Glomerular endothelial cell (primary cell): ENCODE measurements at regions not wholly inside any gene's neighbourhood (a gene's known extent, or its start where the extent isn't known, plus 50 kb on each side); places are given as distances from the start of the nearest gene placed in this dataset.

Experiments used
- DNase-seq: peaks from one replicate; pipeline ENCODE4 v3.0.0-alpha.2; 2011; ENCODE audit warnings: low read depth, low spot score; ENCODE audit errors: extremely low read depth

DNA sequence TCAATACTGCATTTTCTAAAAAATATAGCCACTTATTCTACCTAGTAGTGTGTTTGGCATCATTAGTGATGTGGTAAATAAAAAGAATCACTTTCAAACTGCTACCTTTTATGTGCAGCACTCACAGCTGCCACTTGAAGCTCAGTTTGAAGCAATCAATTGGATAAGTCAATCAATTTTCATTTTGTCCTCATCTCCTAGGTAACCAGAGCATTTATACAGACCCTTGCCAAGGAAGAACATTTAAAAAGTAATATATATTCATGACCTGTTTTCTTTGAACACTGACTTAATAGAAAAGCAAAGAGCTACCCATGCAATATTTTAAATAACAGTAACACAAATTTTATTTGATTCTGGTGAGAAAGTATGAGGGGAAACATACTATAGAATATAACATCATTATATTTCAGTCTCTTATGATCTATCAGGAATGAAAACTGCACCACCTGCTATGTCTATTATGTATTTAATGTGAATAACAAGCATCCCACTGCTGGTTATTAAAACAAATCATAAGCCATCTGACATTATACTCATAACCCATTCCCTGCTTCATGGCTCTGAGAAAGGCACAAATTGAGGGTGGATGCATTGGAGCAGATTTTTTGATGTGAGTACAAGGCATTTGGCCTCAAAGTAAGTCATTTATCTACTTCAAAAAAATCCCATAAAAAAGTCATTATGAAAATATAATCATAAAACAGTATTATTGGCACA lies 168.4 kb upstream of the C21orf91 start:
- DNase-seq, result no peak

DNA sequence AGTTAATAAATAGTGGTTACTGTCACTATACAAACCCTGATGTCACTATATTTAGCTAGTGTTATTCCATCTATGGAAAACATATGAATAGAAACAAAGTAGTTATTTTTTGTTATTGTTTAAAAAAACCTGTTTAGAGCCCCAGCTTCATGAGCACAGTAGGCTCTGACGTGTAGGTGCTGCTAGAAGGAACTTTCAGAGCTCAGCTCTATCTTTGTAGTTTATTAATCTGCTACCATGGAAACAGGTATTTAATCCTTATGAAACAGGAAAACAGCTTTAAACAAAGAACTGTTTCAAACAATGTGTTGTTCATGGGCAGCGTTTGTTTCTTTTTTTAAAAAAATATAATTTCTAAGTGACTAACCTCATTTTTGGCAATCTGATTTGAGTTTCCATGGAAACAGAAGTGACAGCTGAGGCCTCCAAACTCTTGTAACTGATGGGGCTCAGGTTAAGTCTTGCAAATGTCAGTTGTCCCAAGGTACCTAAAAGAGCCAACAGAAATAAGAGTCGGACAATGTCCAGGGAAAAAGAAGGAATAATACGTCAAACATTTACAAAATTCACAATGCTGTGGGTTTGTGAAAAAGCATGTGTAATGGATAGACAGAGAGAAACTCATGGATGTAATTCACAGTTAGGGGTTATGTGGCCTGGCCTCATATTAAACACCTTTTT lies 162.0 kb upstream of the C21orf91 start:
- no peak for DNase-seq

DNA sequence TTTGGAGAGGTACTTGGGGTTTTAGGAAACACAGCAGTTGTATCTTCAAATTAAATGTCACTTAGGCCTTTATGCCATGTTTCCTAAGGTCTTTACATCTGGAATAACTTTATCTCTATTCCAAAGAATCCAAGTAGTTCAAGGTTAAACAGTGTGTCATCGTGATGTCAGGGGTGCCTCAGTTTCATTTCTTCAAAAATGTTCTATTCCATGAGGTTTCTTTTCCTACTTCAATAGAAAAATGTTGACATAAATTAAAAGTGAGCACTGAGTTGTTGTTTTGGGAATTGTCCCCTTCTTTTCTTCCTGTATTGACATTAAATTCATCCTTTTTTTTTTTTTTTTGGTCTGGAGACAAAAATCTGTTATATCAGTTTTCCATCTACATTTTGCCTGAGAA lies 160.6 kb upstream of the C21orf91 start:
- no peak for DNase-seq

DNA sequence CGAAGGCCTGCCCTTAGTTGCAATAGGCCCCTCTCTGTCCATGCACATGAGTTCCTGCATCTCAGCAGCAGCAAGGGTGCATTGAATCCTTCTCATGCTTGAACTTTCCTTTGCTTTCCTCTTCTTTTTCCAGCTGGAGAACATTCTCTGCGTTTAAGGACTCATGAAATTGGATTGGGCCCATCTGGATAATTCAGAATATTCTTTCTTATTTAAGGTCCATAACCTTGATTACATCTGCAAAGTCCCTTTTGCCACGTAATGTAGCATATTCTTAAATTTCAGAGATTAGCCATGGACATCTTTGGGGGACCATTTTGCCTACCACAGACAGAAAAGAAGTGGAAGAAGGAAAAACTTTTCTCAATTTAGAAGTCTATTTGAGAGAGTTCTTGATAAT lies 159.7 kb upstream of the C21orf91 start:
- DNase-seq, result no peak

DNA sequence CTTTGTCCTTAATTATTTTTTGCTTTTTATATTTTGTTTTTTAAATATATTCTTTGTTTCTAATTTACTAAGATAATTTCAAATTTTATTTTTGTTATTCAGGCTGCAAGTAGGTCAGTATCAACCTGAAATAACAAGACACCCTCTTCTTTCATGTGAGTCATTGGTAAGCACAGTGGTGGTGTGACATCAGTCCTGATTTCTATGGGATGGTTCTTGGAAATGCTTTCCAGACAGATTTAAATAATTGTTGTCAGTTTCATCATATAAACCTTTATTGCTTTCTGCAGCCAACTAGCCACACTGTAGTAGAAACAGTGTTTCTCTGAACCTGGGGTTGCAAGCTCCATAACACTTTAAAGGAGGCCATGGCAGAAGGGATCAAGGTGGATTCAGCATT lies 157.5 kb upstream of the C21orf91 start:
- DNase-seq, result no peak

DNA sequence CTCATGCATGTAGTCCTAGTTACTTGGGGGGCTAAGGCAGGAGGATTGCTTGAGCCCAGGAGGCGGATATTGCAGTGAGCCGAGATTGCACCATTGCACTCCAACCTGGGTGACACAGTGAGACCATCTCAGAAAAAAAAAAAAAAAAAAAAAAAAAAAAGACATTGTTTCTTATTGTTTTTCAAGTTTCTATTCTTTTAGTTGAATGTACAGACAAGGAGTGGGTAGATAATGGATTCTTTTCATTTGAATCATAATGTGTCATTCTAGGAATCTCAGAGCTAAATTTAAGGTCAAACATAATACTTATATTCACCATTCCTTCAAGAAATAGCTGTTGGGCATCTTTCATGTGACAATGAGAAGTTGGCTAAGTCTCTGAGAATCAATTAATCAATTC lies 157.0 kb upstream of the C21orf91 start:
- no peak for DNase-seq

DNA sequence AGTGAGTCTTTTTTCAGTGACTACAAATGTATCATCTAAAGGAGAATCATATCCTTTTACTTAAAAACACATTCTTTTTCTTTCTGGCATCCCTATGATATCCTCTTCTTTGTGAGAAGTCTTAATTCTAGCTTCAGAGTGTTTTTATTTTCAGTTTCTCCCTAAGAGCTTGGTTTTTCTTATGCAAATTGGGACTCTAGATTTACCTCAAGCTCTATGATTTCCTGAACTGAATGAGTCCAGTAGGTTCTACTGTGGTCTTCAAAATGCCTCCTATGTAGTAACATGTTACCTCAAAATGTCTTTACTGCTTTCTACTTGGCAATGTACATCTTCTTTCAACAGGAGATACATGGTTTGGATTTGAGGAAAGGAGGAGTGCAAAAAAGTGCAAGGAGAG lies 148.2 kb upstream of the C21orf91 start:
- no peak for DNase-seq

DNA sequence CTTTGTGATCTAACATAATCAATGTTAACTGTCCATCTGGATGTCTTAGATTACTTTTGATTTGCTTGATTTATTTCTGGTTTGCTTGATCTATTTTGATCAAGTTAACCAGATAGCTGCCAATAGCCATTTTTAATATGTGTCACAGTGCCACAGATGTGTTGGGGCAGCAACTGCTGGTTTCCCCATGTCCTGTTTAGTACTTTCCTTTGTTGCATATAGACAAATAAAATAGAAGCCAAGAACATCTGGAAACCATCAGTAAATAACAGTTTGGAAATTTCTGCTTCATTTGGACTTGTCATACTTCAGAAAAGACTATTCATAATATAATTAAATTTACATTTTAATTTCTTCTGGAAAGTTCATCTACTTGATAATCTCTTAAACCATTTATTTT lies 145.6 kb upstream of the C21orf91 start:
- DNase-seq, result no peak

DNA sequence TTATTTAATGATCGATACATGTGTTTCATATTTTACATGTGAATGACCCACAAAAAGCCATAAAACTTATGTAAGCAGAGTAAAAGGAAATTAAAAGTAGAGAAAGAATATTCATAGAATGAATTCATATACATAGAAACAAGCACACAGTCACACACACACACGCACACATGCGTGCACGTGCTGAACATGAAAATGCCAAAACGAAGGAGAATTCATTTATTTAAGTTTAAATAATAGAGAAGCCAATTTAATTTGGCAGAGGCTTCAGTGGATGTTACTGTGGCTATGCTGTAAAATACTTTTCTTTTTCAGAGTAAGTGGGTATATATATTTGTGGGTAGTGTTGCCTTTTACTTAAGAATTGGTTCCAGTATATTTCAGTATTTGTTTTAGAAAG lies 145.0 kb upstream of the C21orf91 start:
- no peak for DNase-seq

DNA sequence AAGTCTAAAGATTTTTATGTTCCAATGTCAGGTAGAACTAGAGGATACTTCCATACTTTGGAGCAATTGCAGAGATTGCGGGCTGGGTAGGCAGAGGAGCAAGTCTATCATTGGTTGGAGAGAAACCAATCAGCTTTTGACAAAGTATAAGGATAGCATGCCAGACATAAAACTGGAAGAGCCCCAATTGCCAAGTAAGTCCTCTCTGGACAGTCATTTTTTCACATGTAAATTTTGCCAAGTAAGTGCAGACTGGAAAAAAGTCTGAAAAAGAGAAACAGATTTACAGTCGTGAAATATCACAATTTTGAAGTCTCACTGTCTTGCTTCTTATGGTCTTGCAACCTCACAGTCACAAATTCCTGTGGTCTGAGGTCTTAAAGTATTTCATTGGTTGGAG lies 131.4 kb upstream of the C21orf91 start:
- no peak for DNase-seq

DNA sequence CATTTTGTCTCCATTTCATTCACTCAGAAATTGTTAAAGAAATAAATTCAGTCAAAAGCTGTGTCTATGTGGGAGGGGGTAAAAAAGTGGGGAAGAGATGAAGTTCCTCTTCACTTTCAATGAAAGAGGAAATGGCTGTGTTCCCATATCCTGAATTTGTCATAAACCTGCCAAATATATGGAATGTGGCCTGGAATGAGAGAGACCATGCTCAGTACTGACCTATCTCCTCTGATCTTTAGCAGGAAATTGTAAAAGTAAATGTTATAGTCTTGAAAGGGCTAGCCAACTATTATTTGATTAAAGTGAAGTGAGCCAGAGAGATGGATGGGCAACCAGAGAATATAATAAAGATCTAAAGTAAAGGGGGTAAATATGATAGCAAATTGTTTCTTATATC lies 130.3 kb upstream of the C21orf91 start:
- DNase-seq, result no peak

DNA sequence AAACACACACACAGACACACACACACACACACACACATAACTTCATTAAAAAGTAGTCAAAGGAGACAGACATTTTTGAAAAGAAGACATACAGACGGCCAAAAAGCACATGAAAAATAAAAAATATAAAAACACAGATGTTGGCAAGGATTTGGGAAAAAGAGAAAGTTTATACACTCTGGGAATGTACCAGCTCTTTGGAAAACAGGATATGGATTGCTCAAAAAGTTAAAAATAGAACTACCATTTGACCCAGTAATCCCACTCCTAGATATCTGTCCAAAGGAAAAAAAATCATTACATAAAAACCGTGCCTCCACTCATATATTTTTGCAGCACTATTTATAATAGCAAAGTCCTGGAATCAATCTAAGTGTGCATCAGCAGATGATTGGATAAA lies 128.4 kb upstream of the C21orf91 start:
- DNase-seq, result no peak

DNA sequence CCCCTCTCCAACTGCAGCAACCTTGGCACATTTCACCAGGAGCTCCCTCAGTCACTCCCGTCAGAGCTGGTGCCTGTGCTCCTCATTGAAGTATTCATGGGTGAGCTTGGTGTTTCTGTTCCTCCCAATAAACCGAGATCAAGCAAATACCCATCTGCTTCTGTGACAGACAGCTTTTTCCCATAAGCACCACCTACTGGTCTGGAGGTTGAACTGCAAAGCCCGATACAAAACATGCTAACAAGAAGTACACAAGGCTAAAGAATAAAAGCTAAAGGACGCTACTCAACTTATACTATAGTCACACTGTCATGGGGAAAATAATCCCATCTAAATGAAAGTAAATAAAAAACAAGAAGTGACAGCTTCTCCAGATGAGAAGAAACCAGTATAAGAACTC lies 111.9 kb upstream of the C21orf91 start:
- no peak for DNase-seq

DNA sequence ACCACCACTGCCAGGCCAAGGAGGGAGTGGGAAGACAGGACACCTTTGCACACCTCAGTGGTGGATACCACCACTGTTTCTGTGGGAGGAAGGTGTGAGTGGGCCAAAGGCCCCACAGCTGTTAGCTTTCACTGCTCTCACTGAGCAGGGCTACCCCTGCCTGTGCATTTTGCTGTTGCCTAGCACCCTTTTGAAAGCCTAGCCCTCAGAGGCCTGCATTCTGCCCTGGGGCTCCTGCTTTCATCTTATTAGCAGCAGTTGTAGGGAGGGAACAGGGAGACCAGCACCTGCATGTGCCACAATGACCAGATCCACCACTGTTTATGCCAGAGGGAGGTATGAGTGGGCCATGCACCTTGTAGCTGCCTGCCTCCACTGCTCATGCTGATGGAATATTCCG lies 110.9 kb upstream of the C21orf91 start:
- DNase-seq, result no peak

DNA sequence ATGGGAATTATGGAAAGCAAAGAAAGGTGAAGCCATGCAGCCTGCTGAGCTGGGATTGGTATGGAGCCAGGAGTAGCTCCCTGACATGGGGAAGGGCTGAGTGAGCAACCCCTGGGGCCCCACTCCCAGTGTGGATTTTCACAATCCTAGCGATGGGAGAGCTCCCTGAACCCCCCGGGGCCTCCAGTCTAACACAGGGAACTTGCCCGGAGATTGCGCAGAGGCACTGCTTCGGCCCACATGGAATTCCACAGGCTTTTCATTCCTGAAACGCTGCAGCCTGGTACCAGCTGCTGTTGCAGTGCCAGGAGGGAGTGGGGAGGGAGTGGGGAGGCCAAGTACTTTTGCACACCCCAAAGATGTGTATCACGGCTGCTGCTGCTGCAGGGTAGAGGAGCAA lies 110.4 kb upstream of the C21orf91 start:
- no peak for DNase-seq

DNA sequence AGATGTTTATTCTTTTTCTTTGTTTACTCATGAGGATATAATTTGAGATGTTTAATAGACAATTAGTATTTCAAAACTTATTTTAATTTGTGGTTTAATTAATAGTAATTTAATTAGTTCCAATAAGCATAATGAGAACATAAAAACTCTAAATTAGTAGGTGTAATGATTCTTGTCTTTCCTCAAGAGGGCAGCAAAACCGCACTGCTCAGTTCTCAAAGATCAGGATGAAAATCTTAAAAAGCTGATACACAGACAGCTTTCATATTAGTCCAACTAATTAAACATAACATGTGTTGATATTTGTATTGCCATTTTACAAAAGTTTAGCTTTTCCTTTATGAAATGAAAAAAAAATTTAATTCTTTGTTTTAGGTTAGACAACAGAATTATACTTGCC lies 106.7 kb upstream of the C21orf91 start:
- no peak for DNase-seq

DNA sequence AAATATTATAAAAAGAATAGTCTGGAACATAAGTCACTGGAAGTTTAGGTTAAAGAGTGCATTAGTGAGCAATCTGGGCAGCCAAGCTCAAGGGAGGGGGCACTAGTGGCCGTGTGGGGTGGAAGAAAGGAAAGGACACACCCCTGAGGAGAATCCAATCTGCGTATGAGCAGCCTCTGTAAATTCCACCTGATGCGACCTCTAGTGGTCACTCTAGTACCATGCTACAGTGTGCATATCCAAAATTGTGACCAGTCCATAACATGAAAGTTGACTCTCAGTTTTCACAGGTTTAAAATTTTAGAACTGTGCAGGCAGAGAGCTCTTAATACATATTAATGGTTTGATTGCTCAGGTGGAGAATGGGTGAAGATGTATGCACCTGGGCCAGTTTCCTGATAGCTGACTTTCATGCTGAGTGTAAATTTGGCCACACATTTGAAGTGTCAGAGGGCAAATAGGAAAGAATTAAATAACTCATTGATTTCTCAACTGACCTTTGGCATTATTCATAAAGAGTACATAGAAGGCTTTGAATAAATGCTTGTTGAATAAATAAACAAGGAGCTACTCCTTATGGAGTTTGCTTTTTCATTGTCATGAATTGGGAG lies 105.9 kb upstream of the C21orf91 start:
- peak; percentile 18 for DNase-seq

DNA sequence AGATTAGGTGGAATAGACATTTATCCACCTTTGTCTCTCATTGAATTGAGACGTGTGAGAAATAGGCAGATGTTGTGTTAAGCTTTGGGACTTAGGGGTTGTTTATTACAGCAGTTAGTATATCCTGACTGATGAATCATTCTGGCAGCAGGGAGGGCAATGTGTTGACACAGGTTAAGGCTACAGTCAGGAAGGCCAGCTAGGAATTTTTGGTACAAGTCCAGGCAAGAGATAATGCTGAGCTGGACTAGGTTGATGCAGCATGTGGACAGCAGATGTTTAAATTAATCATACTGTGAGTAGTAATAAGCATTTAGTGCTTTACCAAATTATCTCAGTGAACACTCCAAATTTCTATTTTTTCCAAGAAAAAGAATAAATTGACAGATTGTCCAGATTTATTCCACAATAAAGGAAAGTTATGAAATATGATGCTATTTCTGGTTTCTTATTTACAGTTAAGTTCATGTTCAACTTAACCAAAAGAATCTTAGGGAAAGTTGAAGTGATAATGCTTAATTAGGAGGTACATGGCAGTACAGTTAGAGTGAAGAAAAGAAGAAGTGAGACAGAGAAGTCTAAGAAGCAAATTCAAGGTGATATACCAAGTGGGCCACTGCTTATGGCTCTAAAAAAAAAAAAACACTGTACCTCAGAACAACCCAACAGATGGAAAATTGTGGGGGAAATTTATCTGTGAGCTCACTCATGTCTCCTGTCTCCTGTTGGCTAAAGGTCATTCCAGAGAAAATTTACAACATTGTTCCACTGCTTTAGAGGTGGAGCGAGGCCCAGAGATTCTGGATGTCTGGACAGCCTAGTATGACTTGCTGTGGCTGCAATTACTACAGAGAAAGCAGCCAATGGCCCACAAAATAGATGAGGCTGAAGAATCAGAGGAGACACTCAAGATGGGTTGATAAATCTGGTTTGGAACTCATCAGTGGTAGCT lies 102.7 kb upstream of the C21orf91 start:
- no peak for DNase-seq

DNA sequence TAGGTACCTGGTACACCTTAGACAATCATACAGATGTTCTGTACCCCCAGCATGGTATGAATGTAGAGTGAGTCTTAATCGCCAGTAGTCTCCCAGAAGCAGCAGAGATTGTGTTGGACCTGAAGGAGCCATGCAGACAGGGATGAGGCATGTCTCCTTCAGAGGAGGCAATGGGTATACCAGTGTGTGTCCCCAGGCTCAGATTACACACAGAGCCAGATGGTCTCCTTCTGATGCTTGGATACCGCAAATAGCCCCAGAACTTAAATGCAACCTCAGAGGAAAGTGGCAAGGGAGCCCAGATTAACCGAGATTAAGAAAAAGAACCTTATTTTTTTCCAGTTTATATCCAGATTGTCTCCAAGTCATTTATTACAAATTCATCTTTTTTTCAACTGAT lies 96.8 kb upstream of the C21orf91 start:
- DNase-seq, result no peak

DNA sequence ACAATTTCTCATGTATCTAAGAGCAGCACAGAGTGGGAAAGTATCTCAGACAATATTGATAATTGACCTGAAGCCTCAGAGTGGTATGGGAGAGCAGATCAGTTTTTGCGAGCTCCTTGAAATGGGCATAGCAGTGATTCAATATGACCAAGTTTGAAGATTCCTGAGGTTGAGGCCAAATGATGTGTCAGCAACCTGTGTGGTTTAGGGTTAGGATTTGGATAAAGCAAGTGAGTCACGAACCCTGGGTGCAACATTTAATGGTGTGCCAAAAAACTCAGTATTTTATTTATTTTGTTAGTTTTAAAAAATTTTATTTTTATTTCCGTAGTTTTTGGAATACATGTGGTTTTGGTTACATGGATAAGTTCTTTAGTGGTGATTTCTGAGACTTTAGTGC lies 92.5 kb upstream of the C21orf91 start:
- DNase-seq, result no peak

DNA sequence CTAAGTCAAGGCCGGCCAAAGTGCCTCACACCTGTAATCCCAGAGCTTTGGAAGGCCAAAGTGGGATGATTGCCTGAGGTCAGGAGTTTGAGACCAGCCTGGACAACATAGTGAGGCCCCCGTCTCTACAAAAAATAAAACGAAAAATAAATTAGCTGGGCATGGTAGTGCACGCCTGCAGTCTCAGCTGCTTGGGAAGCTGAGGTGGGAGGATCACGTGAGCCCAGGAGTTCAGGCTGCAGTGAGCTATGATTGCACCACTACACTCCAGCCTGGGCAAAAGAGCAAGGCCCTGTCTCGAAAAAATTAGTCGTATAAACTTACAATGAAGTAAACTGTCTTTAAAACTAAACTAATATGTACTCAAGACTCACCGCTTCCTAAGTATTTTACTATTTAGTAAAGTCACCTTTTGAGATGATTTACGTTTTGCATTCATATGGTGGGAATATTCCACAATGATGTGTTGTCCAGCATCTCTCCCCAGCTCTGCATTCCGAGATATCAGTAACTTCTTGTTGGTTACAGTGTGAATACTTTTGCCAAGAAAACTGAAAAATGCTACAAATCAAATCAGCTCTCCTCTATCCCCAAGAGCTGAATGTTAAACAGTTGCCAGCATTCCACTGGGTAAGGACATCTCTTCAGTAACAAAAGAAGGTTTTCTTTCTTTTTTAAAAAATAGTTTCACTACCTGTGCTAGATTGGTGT lies 84.9 kb upstream of the C21orf91 start:
- DNase-seq, result no peak
